NCI-H510A (cell line): ENCODE measurements at regions not wholly inside any gene's neighbourhood (a gene's known extent, or its start where the extent isn't known, plus 50 kb on each side); places are given as distances from the start of the nearest gene placed in this dataset.

Experiments used
- DNase-seq: peaks from one replicate; lab custom pipeline; 2025; lab: John Stamatoyannopoulos, UW

DNA sequence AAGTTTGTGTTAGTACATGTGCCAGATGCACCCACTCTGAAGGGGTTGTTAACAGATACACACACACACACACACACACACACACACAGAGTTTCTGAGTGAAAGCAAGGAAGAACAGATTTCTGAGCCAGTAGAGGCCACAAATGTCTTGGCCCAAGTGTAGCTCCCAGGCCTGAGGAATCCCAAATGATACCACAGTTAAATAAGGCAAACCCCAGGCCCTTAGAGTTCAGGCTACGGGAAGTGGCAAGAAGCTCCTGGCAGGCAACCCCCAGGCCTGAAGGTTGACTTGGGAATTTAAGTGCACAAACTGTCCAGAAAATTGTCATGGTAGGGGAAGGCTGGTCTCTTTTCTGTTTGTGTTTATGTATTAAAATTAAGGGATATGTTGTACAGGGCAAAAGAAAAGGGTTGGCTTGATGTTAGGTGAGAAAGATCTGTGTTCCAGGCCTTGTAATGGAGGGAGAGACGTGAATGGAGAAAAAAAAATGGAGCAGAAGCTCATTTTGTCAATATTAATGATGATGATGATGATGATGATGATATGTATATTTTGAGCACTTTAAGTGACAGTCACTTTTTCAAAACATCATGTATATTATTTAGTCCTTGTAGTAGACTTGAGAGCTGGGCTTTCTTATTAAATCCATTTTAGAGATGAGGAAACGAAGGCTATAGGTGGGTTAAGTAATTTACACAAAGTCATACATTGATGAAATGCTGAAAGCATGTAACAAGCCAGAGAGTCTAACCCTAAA, 317.0 kb upstream of the JAG1 start:
- DNase-seq: no peak

DNA sequence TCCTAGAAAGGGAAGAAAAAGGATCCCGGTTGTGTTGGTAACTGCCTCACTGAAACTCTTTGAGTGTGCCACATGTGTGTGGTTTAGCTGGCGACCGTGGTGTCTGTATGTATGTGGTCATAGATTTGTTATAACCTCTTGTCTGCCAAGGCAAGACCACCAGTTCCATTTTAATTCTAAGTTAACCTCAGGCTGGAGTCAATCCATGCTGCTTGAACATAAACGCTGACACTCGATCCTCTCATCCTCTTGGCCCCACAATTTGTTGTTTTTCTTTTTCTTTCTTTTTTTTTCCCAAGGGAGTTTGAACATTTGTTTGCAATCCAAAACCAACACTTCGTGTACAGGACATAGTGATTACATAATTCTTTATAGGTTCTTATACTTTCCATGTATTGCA, 318.9 kb upstream of the JAG1 start:
- no peak for DNase-seq

DNA sequence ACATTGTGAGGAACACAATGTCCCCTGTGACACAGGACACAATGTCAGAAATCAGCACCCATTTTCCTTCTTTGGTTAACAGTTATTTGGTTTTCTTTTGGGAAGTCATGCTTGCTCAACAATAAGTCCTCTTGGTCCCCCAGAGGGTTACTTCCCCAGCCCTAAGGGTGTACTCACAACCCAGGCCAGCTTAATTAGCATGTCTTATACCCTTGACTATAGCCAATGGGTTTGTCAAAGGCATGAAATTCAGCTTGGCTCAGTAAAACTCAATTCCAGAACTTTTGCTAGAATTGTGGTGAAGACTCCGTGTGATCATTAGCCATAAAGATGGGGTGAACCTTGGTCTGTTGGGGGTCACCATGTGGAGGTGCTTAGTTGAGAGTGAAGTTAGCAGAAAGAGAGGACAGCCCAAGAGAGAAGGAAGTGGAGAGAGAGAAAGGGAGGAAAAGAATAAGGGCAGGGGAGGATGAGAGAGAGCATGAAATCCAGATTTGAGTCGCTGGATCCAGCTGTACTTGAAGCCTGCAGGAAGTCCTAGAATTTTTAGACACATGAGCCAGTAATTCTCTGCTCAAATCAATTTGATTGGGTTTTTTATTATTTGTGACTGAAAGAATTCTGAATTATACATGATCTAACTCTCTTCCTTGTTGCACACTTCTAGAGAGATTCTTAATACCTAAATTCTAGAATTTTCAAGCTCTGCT, 321.3 kb upstream of the JAG1 start:
- no peak for DNase-seq

DNA sequence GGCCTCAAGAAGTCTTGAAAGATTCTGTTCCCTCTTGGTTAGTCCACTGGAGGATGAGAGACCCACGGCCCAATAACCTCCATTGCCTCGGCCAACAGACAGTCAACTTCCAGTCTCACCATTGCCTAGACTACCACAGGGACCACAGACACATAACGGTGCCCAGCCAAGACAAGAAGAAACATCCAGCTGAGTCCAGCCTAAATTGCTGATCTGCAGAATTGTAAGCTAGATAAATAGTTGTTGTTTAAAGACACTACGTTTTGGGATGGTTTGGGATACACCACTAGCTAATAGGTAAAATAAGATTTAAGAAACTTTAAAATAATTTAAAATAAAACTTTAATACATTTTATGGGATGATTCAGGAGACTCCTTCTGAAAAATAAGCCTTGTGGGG, 324.7 kb upstream of the JAG1 start:
- DNase-seq: no peak

DNA sequence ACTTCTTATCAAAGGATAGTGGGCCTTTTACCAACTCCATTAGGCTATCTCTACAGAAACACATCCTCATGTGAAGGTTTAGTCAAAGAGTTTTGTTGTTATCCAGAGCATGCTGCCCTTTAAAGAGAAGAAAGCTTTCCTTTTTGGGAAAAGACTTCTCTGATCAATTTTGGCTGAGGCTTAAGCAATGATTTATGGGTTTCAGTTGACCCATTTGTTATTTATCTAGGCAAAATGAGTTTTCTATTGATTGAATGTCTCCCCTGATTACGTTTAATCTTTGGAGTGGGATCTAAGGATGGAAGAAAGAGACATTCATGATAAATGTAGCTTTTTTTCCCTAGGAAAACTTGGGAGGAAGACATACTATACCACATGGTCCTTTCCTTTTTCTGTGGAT, 326.6 kb upstream of the JAG1 start:
- DNase-seq: no peak

DNA sequence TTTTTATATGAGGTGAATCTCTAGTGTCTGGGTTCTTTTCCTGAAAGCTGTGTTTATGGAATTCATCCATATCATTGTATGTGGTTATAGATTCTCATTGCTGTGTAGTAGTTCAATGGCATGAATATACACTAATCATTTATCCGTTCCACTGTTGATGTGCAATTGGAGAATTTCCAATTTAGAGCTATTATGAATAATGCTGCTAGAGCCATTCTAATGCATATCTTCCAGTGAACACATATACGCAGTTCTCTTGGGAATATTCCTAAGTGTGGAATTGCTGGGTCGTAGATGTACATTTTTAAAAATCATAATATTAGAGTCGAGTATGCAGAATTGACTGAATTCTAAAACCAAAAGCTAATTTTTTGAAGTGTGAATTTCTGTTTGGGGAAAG, 327.5 kb upstream of the JAG1 start:
- DNase-seq: no peak

DNA sequence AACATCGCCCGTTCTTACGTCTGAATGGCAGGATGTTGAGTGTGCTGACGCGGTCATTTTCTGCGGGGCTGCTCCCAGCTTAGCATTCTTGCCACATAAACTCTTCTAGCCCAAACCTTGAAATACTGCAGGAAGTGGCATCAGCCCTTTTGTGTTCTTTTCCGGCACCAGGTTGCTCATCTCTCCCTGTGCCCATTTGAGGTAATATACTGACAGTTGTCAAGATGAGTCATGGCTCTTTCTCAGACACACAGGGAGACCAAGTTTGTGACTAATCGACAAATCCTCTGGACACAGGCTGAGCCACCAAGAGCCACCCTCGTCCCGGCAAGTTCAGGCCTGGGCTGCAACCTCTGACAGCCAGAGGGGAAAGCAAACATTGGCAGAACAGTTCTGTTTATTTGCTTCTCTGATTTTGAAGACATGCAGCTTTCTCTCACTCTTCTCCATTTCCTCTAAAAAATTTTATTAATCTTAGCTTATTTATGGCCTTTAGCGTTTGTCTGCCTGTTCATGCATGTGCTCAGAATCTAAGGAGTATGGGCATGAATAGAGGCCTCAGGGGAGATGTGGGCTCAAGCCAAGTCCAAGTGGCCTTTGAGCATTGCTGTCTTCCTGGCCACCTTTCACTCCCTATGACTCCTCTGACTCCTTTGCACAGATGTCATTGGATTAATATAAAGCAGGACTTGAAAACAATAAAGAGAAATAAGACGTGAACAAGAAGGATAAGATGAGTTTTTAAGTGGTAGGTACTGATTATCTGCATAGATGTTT, 328.2 kb upstream of the JAG1 start:
- no peak for DNase-seq

DNA sequence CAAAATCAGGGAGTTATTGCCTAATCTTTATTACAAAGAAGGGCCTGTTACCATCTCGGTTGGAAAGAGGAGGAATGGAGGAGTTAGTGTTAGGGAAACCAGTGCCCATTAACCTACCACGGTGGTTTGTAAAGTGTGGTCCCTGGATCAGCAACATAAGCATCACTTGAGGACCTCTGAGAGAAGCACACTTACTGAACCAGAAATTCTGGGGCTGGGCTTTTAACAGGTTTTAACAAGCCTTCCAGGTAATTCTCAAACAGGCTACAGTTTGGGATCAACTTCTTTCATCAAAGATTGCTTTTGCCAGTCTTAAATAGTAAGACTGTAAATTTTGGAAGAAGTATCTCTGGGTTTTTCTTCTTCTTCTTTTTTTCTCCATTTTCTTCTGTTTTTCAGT, 329.5 kb upstream of the JAG1 start:
- no peak for DNase-seq

DNA sequence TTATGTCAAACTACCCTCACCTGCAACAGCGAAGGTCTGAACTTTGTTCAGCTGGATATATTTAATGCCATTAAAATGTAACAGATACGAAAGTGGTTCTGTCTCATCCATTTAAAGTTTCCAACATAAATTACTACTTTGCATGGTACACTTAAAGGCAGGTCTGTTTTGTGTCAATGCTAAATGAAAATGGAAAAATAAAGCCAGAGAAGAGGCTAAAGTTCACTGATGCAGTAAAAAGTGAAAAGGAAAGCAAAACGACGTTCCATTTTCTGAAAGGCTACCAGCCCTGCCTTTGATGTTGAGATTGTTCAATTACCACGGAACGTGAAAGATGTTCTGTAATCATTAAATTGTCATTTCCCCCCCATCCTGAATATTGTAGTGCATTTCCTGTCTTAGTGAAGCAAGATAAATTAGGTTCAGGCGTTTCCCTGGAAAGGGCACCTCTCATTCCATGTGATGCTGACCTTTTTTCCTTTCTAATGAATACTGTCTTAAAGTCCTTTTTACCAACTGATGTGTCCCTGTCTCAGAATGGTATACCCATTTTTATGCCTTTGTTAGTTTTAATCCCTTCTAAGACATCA, 334.7 kb upstream of the JAG1 start:
- no peak for DNase-seq

DNA sequence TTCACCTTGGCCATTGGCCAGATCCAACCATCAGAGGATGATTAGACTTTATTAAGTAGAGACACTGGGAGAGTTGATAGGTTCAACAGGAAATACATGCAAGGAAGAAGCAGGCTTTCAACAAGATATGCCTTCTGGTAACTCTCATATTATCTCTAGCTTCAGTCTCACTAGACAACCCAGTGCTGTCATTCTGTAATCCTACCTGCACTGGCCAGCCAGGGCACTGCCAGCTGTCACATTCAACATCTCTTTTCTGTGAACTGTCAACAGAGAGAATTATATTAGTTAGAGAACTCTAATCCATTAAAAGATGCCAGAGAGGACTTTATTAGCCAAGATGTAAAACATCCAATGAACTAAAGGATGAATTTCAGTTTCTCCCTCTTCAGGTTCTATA, 337.9 kb upstream of the JAG1 start:
- DNase-seq: no peak

DNA sequence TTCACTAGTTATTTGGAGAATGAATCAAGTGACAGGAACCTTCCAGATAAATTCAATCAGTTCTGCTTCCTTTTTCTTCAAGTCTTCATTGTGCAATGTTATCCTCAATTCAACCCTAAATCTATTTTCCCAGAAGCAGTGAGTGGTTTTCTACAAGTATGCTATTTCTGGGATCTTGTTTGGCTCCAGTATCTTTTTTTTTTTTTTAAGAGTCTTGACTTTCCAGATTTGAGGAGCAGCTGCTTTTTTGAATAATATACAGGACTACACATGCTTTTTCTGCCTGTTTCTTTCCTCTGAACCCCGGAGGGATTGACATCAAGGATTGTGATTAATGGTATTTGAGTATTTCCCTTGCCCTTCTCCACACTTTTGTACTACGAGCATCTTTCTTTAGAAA, 339.2 kb upstream of the JAG1 start:
- DNase-seq: no peak

DNA sequence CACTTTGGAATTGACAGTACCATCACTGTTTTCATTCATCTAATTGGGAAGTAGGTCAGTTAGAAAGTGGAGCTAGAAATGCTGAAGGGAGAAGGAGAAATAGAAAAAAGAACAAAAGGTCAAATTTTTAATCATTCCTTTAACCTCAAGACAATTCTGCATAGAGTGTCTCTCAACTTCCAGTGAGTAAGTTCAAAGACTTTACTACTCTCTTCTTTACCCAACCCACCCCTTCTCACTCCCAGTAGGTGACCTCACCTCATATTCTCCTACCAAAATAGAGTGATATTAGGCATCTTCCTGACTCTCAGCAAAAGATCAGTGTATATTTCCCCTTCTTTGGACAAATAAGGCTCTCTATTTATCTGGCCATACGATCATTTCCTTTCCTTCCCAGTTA, 340.0 kb upstream of the JAG1 start:
- DNase-seq: no peak

DNA sequence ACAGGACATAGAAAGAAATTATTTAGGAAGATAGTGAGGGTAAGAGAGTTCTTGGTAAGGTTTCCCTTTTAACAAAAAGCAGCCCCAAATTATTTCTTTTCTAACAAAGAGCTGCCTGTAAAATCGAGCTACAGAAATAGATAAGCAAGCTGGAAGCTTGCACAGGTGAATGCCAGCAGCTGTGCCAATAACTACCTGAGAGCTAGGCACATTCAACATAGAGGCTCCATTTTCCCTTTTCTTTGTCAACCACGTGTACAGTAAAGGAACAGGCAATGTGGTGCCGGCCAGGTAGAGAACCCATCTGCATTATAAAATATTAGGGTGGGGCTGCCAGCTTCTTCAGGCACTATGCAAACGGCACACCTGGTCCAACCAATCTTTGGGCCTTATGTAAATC, 341.6 kb upstream of the JAG1 start:
- no peak for DNase-seq

DNA sequence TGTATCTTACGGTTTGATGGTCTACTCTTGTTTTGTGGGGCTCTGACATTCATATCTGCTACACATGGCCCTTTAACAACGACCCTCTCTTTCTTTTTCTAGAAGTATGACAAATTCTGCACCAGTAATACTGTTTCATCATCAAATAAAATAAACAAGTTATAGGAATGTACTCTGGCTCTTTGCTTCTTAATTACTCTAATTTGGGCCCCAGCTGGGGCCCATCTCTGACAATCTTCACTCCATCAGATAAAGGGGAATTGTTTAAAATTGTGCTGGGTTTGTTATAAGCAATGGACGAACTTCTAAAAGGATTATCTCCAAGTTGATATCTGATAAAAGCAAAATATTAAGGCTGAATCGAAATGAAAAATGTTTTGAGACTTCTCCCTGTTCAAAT, 343.6 kb upstream of the JAG1 start:
- DNase-seq: no peak

DNA sequence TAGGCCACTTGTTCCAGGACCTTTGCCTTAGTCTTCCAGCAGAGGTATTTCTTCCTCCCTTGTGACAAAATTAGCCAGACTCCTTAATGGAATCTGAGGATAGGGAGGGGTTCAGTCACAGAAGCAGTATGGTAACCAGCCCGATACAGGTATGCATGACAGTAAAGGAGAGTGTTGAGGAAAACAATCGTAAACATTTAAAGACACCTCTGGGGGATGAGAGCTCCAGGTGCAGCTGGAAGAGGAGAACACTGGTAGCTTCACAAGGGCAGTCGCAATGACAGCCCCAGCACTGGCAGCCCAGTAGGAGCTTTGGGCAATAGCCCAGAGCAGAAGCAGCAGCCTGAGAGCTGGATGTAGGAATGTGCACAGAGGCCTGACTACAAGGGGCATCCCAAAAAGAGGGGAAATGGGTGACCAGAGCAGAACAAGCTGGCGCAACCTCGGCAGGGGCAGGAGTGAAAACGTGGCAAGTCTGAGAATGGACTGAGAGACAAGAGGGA, 344.9 kb upstream of the JAG1 start:
- DNase-seq: no peak

DNA sequence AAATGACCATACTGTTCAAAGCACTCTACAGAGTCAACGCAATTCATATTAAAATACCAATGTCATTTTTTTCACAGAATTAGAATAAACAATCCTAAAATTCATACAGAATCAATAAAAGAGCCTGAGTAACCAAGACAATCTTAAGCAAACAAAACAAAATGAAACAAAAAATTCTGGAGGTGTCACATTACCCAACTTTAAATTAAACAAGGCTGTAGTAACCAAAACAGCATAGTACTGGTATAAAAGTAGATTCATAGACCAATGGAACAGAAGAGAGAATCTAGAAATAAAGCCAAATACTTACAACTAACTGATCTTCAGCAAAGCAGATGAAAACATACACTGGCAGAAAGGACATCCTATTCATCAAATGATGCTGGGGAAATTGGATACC, 346.9 kb upstream of the JAG1 start:
- DNase-seq: no peak

DNA sequence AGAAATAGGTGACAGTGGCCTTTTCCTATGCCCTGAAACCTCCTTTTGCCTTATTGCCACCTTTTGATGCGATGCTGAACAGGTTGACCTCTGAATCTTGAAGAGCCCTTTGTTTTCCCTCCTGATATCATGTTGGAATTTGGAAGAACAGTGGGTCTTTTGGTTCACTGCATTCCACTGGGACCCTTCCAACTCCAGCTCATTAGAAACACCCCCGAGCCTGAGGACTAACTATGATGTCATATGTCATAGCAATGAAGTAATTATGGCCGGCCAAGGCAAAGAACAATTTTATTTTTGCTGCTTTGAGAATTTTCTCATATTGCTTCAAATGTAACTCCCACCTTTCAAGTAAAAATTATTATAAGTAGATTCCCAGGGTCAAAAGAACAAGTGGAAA, 353.4 kb upstream of the JAG1 start:
- no peak for DNase-seq

DNA sequence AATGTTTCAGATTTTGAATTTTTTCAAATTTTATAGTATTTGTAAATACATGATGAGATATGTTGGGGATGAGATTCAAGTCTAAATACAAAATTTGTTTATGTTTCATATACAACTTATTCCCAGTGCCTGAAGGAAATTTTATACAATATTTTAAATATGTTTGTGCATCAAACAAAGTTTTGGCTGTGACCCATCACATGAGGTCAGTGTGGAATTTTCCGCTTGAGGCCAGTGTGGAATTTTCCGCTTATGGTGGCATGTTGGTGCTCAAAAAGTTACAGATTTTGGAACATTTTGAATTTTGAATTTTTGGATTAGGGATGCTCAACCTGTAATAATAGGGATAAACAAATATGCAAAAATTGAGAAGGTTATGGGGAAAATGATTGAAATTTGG, 356.6 kb upstream of the JAG1 start:
- no peak for DNase-seq

DNA sequence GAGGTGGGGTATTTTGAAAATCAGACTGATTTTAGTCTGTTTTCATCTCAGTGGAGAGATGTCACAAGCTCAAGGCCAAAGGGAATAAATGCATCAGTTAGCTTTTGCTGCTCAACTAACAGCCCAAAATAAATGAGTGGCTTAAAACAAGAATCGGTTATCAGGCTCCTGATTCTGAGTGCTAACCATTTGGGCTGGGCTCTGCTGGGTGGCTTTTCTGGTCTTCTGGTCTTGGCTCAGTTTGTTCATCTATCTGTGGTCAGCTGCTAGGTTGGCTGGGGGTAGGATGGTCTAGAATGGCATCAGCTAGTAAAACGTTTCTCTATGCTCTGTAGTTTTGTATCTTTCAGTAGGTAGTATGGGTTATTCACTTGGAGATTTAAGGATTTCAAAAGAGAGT, 357.5 kb upstream of the JAG1 start:
- no peak for DNase-seq

DNA sequence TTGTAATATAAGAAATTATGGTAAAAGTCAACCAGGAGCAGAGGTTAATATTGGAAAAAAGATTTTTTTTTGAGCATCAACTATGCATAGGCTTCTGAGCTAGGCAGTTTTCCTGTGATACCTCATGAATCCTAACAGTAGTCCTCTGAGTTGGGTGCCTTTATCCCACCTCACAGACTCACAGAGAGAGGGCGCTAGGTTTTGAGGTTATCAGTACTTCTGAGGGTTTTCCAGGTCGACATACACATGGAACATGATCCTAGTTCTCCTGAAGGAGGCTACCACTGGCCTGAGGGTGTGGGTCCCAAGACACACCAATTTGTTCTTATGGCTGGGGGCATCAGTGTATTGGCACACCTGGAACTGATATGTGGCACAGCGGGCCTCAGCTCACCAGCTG, 358.8 kb upstream of the JAG1 start:
- no peak for DNase-seq

DNA sequence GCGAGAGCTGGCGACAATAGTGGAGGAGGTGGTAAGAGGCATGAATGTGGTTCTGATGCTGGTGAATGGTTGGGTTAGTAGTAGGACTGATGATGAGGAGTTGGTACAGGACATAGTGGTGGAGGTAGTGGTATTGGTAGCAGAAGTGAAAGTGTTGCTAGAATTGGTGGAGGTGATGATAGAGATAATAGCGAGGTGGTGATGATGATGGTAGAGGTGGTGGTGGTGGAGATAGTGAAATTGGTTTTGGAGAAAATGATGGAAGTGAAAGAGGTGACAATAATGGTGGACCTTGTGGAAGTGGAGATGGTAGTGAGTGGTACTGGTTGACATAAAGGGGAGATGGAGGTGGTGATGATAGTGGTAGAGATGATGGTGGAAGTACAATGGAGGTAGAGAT, 360.2 kb upstream of the JAG1 start:
- DNase-seq: no peak

DNA sequence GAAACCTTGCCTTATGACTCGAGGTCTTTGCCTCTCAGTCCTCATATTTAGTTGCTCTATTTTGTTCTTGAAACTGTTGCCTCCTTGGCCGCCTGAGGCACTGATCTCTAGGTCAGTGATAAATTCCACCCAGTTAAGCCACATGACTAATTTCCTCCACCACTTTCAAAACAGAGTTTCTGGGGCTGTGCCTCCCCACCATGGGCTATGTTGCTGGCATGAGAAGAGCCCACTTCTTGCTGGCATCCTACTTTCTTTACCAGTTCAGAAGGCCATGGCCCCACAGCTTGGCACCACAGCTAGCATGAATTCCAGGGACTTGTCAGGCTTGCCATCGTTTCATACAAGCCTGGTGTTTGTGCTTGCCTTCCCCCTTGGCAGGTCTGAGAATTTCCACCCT, 361.4 kb upstream of the JAG1 start:
- DNase-seq: no peak

DNA sequence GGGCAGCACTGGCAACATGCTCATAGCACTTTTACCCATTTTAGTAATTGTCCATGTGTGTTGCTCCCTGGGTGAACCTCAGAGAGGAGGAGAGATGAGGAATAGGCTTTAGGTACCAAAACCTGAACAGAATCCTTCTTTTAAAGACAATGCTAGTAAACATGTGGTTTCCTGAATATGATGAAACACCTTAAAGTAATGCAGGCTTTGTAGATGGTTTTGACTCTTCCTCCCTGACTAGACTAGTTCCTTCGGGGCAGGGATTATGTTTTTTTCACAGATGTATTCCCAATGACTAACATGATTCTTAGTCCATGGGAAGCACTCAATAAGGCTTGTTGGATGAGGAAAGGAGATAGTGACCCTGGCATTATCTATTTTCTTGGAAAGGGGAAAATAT, 367.6 kb upstream of the JAG1 start:
- DNase-seq: no peak
